ENCODE measurements at regions not wholly inside any gene's neighbourhood (a gene's known extent, or its start where the extent isn't known, plus 50 kb on each side); places are given as distances from the start of the nearest gene placed in this dataset.

DNA sequence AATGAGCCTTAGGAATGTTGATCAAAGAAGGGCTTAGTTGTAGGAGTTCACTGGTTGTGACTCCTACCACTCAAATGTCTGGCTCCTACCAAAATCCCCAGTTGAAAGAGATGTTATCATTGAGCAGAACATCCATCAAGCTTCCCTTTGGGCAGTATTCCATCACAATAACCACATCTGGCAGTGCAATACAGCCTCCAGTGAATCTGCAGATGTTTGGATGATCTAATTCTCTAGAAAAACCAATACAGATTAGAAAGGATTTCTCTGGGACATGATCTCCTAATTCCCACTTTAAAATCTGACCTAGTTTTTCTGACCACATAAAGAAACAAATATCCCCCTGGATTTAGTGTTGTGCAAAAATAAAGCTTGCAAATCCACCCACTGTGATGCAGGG lies 81.6 kb downstream of the TMEM215 start:
- Histone ChIP-seq H3K4me3 (no peak overlapping the region), H3K27me3 (no peaks in the 10 kb centered on the region), H3K36me3 (no peaks in the 10 kb centered on the region), H3K4me1 (no peaks in the 10 kb centered on the region), H3K27ac (no peak overlapping the region), H3K9me3 (no peaks in the 10 kb centered on the region)
- peak in 1 of 2 donors; percentile 65 for ATAC-seq (ENCODE audit: low FRiP score in 2 of 2)
- TF ChIP-seq POLR2AphosphoS5 (IDR thresholded peaks at IDR 0.05) (no peak), POLR2A (IDR thresholded peaks at IDR 0.05) (no peak), EP300 (IDR thresholded peaks at IDR 0.05) (no peak), CTCF (IDR thresholded peaks at IDR 0.05) (no peak)
- no peak for DNase-seq

DNA sequence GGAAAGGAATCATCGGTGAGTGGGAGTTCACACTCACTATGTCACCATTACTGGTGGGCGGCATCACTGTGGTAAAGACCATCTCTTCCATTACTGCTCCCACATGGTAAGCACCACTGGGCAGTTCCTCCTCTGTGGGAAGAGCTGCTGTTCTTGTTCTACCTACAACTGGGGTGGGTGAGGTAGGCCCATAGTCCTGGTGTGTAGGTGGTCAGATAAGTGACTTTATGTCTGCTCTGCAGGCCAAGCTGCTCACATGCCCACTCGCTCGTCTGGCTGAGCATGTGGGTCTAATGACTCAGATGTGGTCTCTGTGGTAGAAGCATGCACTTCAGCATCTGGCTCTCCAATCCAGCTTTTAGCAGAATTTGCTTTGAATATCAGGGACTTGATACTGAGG lies 82.9 kb downstream of the TMEM215 start:
- TF ChIP-seq POLR2A (IDR thresholded peaks at IDR 0.05) = no peak
- no peak for TF ChIP-seq CTCF (IDR thresholded peaks at IDR 0.05)
- no peak for TF ChIP-seq EP300 (IDR thresholded peaks at IDR 0.05)
- no peak for TF ChIP-seq POLR2AphosphoS5 (IDR thresholded peaks at IDR 0.05)
- DNase-seq = no peak
- 81 to 85% methylated on average over 4 of the region's 4 CpGs for WGBS, 2 donors
- no peaks in the 10 kb centered on the region for H3K27me3 ChIP-seq
- H3K9me3 ChIP-seq = no peaks in the 10 kb centered on the region
- no peak overlapping the region for H3K4me3 ChIP-seq
- peak in 1 of 2 donors; percentile 18 for ATAC-seq (ENCODE audit: low FRiP score in 2 of 2)
- H3K27ac ChIP-seq = no peak overlapping the region
- no peaks in the 10 kb centered on the region for H3K36me3 ChIP-seq
- no peaks in the 10 kb centered on the region for H3K4me1 ChIP-seq

DNA sequence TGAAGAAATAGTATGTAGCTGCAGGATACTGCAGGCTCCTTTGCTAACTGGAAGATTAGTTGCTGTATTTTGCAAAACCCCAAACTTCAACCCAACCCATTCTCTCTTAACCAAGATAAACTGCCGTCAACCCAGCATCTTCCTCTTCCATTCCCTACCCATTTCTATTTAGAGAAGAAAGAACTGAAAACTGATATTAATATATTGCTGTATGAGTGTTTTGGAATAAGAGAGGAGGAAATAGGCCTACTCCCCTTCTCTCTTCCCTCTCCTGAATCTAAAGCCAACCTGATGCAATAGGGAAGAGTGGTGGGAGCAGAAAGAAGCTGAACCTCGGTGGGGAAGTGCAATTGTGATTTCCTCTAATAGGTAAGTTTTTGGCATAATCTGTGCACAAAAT lies 83.7 kb downstream of the TMEM215 start:
- no peaks in the 10 kb centered on the region for H3K36me3 ChIP-seq
- no peaks in the 10 kb centered on the region for H3K27me3 ChIP-seq
- 72 to 85% methylated on average over 2 of the region's 2 CpGs for WGBS, 2 donors
- no peak overlapping the region for H3K4me3 ChIP-seq
- ATAC-seq (ENCODE audit: low FRiP score in 2 of 2) = no peak
- no peak for DNase-seq
- no peak for TF ChIP-seq POLR2AphosphoS5 (IDR thresholded peaks at IDR 0.05)
- TF ChIP-seq CTCF (IDR thresholded peaks at IDR 0.05) = no peak
- no peak for TF ChIP-seq POLR2A (IDR thresholded peaks at IDR 0.05)
- TF ChIP-seq EP300 (IDR thresholded peaks at IDR 0.05) = no peak
- no peaks in the 10 kb centered on the region for H3K4me1 ChIP-seq
- no peak overlapping the region for H3K27ac ChIP-seq
- no peaks in the 10 kb centered on the region for H3K9me3 ChIP-seq

DNA sequence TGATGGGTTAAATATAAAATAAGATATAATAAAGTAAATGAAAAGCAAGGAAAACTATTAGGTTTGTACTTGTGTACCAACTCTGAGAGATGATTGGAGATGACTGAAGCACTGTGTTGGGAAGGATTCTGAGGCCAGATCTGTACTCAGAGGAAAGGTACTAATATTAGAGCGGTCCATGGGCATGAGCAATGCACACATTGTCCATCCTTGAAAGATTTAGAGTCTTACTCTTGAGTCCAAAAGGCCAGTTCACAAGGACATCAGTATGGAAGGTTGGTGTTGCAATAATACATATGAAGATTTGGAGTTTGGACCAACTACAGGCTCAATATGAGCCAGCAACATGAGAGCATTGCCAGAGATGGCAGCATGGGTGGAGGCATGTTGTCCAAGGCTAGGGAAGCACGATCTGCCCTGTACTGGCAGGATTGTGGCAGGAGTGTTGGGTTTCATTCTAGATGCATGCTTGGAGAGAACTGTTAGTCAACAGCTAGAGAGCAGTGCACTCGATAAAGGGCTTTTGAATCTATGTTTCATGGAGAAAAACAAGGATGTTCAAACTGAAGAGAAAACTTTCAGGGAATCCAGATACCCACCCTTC lies 84.4 kb downstream of the TMEM215 start:
- DNase-seq (no peak), ATAC-seq (ENCODE audit: low FRiP score in 2 of 2) (no peak)
- no peak for TF ChIP-seq CTCF (IDR thresholded peaks at IDR 0.05)
- TF ChIP-seq POLR2A (IDR thresholded peaks at IDR 0.05) = no peak
- no peak for TF ChIP-seq POLR2AphosphoS5 (IDR thresholded peaks at IDR 0.05)
- no peak for TF ChIP-seq EP300 (IDR thresholded peaks at IDR 0.05)
- no peak overlapping the region for H3K4me3 ChIP-seq
- no peaks in the 10 kb centered on the region for H3K36me3 ChIP-seq
- H3K27me3 ChIP-seq = no peaks in the 10 kb centered on the region
- no peaks in the 10 kb centered on the region for H3K4me1 ChIP-seq
- H3K9me3 ChIP-seq = no peaks in the 10 kb centered on the region
- no peak overlapping the region for H3K27ac ChIP-seq
- 78 to 84% methylated on average over 3 of the region's 3 CpGs for WGBS, 2 donors

DNA sequence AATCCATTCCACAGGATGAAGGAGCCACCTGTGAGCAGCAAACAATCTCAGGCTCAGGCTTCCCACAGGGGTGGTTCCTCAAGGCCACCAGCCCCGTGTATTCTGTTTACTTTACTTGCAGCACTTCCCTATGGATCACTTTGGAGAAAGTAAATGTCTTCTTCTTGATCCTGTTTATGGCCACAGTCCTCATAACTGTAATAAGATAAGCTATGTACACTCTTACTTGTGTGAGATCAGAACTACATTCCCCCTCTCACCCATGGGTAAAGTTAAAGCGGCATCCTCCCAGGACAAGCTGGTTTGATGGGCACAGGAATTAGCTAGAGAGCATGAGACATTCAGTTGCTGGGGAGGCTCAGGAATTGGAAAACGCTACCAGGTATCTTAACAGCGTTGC lies 86.1 kb downstream of the TMEM215 start:
- no peak for ATAC-seq (ENCODE audit: low FRiP score in 2 of 2)
- DNase-seq = no peak
- H3K27ac ChIP-seq = no peak overlapping the region
- H3K4me3 ChIP-seq = no peak overlapping the region
- no peaks in the 10 kb centered on the region for H3K9me3 ChIP-seq
- H3K27me3 ChIP-seq = no peaks in the 10 kb centered on the region
- no peak for TF ChIP-seq CTCF (IDR thresholded peaks at IDR 0.05)
- TF ChIP-seq EP300 (IDR thresholded peaks at IDR 0.05) = no peak
- TF ChIP-seq POLR2AphosphoS5 (IDR thresholded peaks at IDR 0.05) = no peak
- no peak for TF ChIP-seq POLR2A (IDR thresholded peaks at IDR 0.05)
- H3K36me3 ChIP-seq = no peaks in the 10 kb centered on the region
- WGBS, 2 donors = 63 to 70% methylated on average over 4 of the region's 4 CpGs
- no peaks in the 10 kb centered on the region for H3K4me1 ChIP-seq
